Activated naive CD8-positive, alpha-beta T cell treated with anti-CD3 and anti-CD28 coated beads, Interleukin-2, amount 10 ng/mL, durations not matched to agents 7 days and 5 days (primary cell): ENCODE measurements at regions not wholly inside any gene's neighbourhood (a gene's known extent, or its start where the extent isn't known, plus 50 kb on each side); places are given as distances from the start of the nearest gene placed in this dataset.
A peak's percentile ranks its signal among the peaks of the same experiment; 100 is the strongest.
"Not testable (repeated sequence)": the region's sequence is repeated elsewhere in the genome, so short reads cannot be mapped to it uniquely, and the experiment has no call there.

ENCODE experiments used
- ATAC-seq: fragments of 150-1000 bp; cut with Tn5 transposase; one replicate; pipeline ENCODE4 v1.10.0; 2021; ENCODE audit warnings: low read depth, moderate library complexity
- POLR2A ChIA-PET: fragments of 350-600 bp; sonication (Branson Sonifier 250); formaldehyde crosslinking; loops from one replicate; lab custom pipeline; 2021; ENCODE audit warnings: antibody characterized with exemption; lab: Charles Lee
- DNase-seq: peaks from one replicate; pipeline ENCODE4 v3.0.0; 2021
- H3K27ac Mint-ChIP-seq: one replicate; pipeline ENCODE4 v1.8.0; 2022; ENCODE audit warnings: mild to moderate bottlenecking, mixed read lengths
- H3K27me3 Mint-ChIP-seq: one replicate; pipeline ENCODE4 v1.8.0; 2022; ENCODE audit warnings: mild to moderate bottlenecking, moderate library complexity, mixed read lengths
- H3K36me3 Mint-ChIP-seq: one replicate; pipeline ENCODE4 v1.8.0; 2021; ENCODE audit warnings: mild to moderate bottlenecking, mixed read lengths
- H3K4me1 Mint-ChIP-seq: one replicate; pipeline ENCODE4 v1.8.0; 2021; ENCODE audit warnings: mixed read lengths
- H3K4me3 Mint-ChIP-seq: one replicate; pipeline ENCODE4 v1.8.0; 2022; ENCODE audit warnings: mild to moderate bottlenecking, moderate library complexity, mixed read lengths
- H3K9me3 Mint-ChIP-seq: one replicate; pipeline ENCODE4 v1.8.0; 2021; ENCODE audit warnings: mixed read lengths

DNA sequence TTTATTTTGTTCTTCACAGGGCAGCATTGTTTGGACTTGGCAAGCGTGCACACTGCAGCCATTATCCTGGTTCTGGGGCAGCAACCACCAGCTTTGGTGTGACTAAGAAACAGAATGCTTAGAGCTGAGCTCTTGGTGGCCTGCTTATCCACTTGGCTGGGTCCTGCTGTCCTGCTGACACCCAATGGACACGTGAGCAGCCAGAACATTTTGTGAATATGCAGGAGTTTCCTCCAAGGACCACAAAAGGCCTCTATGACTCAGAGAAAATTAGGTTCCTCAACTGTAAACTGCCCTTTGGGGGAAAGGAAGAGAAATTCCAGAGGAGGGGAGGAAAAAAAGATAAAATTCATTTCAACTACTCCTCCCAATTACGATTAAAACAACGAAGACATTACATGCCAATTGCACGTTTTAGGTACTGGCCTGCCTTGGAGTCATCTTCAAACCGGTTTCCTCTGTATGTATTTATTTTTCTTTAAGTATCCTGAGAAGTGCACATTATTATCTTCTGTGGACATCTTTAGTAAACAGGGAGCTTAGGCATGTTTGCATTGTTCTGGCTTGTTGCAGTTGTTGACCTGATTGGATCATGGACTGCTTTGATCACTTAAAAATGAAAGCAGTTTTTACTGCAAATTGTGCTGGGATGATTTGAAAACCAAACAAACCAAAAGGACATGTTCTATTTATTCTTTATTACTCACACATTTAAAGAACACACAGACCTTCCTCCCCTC lies 82.3 kb upstream of the TLE4 start:
- no peak overlapping the region for H3K4me3 Mint-ChIP-seq
- ATAC-seq (no peak), DNase-seq (no peak)
- no peaks in the 10 kb centered on the region for H3K36me3 Mint-ChIP-seq
- no peaks in the 10 kb centered on the region for H3K27me3 Mint-ChIP-seq
- H3K9me3 Mint-ChIP-seq: peaks cover 4% of the 10 kb centered on the region
- H3K27ac Mint-ChIP-seq: no peak overlapping the region
- POLR2A ChIA-PET: no interaction called here
- no peaks in the 10 kb centered on the region for H3K4me1 Mint-ChIP-seq

DNA sequence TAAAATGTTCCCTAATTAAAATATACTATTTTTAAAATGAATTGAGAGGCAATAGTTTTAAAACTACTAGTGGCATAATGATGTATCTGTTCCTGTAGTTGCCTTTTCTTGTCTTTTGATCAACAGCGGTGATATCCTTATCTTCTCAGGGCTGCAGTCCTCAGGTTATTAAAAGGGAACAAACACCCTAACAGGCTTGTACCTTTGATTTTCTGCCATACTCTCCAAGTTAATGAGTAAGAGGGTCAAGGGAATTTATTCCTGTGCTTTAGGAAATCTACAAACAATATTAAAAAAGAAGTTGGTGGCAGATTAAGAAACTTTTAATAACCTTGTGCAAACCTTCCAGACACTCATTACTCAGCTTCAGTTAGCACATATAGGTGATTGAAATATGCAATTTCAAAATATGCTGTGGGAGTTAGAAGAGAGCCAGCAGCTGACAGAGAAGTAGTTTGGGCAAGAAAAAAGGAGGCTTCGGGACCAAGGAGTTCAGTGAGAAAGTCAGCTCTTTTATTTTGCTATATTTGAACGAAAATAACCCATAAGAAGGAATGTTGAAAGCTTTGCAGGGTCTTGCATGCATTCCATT lies 81.0 kb upstream of the TLE4 start:
- Mint-ChIP-seq H3K27me3 (no peaks in the 10 kb centered on the region), H3K36me3 (no peaks in the 10 kb centered on the region), H3K4me1 (no peaks in the 10 kb centered on the region), H3K9me3 (peaks cover 4% of the 10 kb centered on the region), H3K4me3 (no peak overlapping the region), H3K27ac (no peak overlapping the region)
- POLR2A ChIA-PET: no interaction called here
- no peak for DNase-seq
- ATAC-seq: no peak

DNA sequence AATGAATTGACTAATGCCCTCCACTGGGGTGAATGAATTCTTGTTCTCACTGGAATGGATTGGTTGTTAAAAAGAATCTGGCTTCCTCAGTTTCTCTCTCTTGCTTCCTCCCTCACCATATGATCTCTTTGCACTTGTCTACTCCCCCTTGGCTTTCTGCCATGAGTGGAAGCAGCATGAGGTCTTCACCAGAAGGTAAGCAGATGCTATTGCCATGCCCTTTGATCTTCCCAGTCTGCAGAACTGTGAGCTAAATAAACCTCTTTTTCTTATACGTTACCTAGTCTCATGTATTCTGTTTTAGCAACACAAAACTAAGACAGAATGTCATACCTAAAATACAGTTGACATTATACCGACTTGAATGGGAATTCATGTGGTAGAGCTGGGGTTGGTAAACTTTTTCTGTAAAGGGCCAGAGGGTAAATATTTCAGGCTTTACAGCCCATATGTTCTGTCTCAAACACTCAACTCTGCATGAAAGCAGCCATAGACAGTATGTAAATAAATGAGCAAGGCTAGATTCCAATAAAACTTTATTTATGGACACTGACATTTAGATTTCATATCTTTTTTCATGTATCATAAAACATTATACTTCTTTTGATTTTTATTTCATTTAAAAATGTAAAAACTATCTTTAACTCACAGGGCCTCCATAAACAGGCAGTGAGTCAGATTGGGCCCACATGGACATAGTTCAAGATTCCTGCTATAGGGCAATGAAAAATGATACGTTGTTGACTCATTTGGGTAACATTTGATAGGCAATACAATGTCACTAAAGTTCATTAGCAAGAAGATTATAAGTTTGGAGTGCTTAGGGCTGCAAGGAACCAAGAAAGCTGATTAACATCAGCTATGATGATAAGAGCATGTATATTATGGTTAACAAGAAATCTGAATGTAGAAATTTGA lies 79.4 kb upstream of the TLE4 start:
- no peak for DNase-seq
- ATAC-seq: no peak
- Mint-ChIP-seq H3K4me1 (no peaks in the 10 kb centered on the region), H3K9me3 (peaks cover 4% of the 10 kb centered on the region), H3K27me3 (no peaks in the 10 kb centered on the region), H3K27ac (no peak overlapping the region), H3K4me3 (no peak overlapping the region), H3K36me3 (no peaks in the 10 kb centered on the region)
- POLR2A ChIA-PET: no interaction called here

DNA sequence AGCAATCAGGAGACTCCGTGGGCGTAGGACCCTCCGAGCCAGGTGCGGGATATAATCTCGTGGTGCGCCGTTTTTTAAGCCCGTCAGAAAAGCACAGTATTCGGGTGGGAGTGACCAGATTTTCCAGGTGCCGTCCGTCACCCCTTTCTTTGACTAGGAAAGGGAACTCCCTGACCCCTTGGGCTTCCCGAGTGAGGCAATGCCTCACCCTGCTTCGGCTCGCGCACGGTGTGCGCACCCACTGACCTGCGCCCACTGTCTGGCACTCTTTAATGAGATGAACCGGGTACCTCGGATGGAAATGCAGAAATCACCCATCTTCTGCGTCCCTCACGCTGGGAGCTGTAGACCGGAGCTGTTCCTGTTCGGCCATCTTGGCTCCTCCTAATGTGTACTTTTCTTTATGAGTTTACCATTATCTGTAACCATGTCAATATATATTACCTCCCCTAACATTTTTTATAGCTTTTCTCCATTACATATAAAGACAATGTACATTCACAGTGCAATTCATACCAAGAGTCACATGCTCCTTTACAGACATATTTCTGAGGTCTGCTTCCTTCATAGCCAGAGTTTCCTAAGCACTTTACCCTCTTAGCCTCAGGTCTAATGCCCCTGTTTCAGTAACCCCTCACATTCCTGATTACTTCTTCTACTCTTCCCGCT lies 71.4 kb upstream of the TLE4 start:
- H3K36me3 Mint-ChIP-seq, H3K4me3 Mint-ChIP-seq, H3K27ac Mint-ChIP-seq, POLR2A ChIA-PET, DNase-seq, H3K4me1 Mint-ChIP-seq, ATAC-seq, H3K9me3 Mint-ChIP-seq, H3K27me3 Mint-ChIP-seq: not testable (repeated sequence)

DNA sequence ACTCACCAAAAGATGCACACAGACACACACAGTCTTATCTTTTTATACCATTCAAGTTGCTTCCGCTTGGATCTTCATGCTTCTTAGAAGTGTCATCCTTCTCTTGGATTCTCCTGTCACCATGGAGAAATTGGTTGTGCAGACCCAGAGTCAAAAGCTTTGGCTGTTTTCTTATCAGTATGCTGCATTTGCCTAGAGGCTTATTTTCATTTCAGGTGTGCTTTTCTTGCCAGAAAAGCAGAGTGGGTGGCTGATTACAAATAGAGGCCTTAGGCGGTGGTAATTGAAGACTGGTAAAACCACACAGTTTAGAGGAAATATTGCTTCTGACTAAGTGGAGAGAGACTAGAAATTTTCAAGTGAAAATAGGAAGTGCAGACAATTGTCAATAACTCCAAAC lies 70.2 kb upstream of the TLE4 start:
- Mint-ChIP-seq H3K4me3 (no peak overlapping the region), H3K4me1 (peaks cover 5% of the 10 kb centered on the region), H3K36me3 (peaks cover 3% of the 10 kb centered on the region), H3K9me3 (peaks cover 9% of the 10 kb centered on the region), H3K27ac (no peak overlapping the region), H3K27me3 (no peaks in the 10 kb centered on the region)
- POLR2A ChIA-PET: no interaction called here
- no peak for DNase-seq
- ATAC-seq: peak; percentile 30

DNA sequence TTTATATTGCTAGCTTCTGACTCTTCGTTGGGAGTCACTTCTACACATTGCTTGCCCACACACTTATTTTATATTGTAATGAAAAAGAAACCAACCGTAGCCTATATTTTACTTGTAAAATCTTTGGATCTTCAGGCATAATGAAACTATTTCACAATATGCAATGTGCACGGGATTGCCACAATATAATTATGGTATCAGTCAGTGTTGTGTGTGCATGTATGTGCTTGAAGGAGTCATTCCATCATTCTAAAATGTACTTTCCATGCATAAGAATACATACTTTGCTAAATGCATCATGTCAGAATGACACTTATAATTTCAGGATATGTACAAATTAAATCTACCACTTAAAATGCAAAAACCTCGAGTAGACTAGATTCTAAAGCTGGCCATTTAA lies 64.0 kb upstream of the TLE4 start:
- no peak for DNase-seq
- no peak overlapping the region for H3K4me3 Mint-ChIP-seq
- peaks cover 2% of the 10 kb centered on the region for H3K36me3 Mint-ChIP-seq
- POLR2A ChIA-PET: no interaction called here
- no peak for ATAC-seq
- H3K9me3 Mint-ChIP-seq: peaks cover 6% of the 10 kb centered on the region
- H3K27me3 Mint-ChIP-seq: no peaks in the 10 kb centered on the region
- no peak overlapping the region for H3K27ac Mint-ChIP-seq
- no peaks in the 10 kb centered on the region for H3K4me1 Mint-ChIP-seq

DNA sequence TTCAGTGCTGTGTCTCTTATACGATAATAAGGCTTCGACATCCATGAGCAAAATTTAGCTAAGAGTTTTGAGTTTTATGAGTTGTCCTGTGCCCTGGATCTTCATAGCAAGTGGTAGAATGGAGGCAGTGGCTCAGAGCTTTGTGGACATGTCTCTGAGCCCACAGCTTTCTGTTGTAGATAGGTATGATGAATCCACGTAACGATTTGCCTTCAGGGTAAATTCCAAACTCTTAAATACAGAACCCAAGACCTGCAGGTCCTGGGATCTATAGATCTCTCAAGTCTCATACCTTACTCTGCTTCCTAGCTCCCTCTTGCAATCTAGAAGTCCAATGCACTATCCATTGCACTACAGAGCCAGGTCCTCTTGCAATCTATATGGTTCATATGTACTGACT lies 59.5 kb upstream of the TLE4 start:
- no peak for ATAC-seq
- Mint-ChIP-seq H3K27ac (no peak overlapping the region), H3K36me3 (no peaks in the 10 kb centered on the region), H3K4me3 (no peak overlapping the region), H3K9me3 (no peaks in the 10 kb centered on the region), H3K27me3 (peaks cover 2% of the 10 kb centered on the region), H3K4me1 (no peaks in the 10 kb centered on the region)
- POLR2A ChIA-PET: no interaction called here
- DNase-seq: no peak
